C4-2B (cell line): ENCODE measurements at regions not wholly inside any gene's neighbourhood (a gene's known extent, or its start where the extent isn't known, plus 50 kb on each side); places are given as distances from the start of the nearest gene placed in this dataset.

Experiments
- CTCF ChIP-seq: fragments of 450-650 bp; conservative IDR thresholded peaks from 2 replicates; pipeline ENCODE4 v1.5.1; 2017; ENCODE audit warnings: mild to moderate bottlenecking
- ZFX ChIP-seq: fragments of 450-650 bp; IDR thresholded peaks from 2 replicates; pipeline ENCODE4 v1.6.1; 2017

GRCh38 chrX:17987783-17988182, 126.7 kb upstream of the RAI2 start:
- TF ChIP-seq CTCF (no peak), ZFX (no peak)
